ENCODE measurements at regions not wholly inside any gene's neighbourhood (a gene's known extent, or its start where the extent isn't known, plus 50 kb on each side); places are given as distances from the start of the nearest gene placed in this dataset.

DNA sequence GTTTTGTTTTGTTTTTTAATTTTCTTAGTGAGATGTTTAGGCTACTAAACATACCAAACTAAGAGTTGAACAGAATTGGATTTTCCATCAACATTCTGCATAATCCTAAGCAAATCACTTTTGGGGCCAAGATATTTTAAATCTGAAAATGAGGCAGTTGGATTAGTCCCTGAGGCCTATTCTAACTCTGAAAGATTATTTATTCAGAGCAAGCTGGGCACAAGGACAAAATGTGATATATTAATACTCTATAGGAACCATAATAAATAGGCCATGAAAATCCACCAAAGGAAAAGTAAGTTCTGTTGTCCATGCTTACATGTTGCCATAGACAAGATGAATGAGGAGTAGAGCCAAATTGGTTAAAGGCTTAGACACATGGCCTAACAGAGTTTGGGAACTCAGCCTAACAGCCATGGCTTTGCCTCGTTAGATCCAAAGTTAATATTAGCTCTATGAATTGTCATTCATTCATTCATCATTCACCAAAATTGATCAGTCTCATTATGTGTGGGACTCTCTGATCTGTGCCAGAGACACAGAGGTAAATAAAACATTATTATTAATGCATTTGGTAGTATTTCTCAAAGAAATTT is 183.5 kb downstream of the SCG2 start:
- no peak for TF ChIP-seq ZNF337 (CRISPR knock-in tag; IDR thresholded peaks at IDR 0.05; ENCODE audit: borderline replicate concordance, low read depth)
- TF ChIP-seq, protein P1, sequence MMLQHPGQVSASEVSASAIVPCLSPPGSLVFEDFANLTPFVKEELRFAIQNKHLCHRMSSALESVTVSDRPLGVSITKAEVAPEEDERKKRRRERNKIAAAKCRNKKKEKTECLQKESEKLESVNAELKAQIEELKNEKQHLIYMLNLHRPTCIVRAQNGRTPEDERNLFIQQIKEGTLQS (CRISPR knock-in tag; IDR thresholded peaks at IDR 0.05): no peak
- no peak for TF ChIP-seq U2AF1 (optimal IDR thresholded peaks at IDR 0.05; ENCODE audit: low read depth, low read length)
- no peak for TF ChIP-seq HOXA9 (CRISPR knock-in tag; IDR thresholded peaks at IDR 0.05; ENCODE audit: borderline replicate concordance)
- no peak for TF ChIP-seq ZNF564 (CRISPR knock-in tag; IDR thresholded peaks at IDR 0.05)
- TF ChIP-seq, protein P2, sequence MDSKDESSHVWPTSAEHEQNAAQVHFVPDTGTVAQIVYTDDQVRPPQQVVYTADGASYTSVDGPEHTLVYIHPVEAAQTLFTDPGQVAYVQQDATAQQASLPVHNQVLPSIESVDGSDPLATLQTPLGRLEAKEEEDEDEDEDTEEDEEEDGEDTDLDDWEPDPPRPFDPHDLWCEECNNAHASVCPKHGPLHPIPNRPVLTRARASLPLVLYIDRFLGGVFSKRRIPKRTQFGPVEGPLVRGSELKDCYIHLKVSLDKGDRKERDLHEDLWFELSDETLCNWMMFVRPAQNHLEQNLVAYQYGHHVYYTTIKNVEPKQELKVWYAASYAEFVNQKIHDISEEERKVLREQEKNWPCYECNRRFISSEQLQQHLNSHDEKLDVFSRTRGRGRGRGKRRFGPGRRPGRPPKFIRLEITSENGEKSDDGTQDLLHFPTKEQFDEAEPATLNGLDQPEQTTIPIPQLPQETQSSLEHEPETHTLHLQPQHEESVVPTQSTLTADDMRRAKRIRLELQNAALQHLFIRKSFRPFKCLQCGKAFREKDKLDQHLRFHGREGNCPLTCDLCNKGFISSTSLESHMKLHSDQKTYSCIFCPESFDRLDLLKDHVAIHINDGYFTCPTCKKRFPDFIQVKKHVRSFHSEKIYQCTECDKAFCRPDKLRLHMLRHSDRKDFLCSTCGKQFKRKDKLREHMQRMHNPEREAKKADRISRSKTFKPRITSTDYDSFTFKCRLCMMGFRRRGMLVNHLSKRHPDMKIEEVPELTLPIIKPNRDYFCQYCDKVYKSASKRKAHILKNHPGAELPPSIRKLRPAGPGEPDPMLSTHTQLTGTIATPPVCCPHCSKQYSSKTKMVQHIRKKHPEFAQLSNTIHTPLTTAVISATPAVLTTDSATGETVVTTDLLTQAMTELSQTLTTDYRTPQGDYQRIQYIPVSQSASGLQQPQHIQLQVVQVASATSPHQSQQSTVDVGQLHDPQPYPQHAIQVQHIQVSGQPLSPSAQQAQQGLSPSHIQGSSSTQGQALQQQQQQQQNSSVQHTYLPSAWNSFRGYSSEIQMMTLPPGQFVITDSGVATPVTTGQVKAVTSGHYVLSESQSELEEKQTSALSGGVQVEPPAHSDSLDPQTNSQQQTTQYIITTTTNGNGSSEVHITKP (CRISPR knock-in tag; IDR thresholded peaks at IDR 0.05; ENCODE audit: low read depth): no peak
- TF ChIP-seq GLI4 (CRISPR knock-in tag; IDR thresholded peaks at IDR 0.05; ENCODE audit: borderline replicate concordance): no peak
- TF ChIP-seq AGO2 (optimal IDR thresholded peaks at IDR 0.05; ENCODE audit: low read depth, low read length): no peak
- TF ChIP-seq, protein P3, sequence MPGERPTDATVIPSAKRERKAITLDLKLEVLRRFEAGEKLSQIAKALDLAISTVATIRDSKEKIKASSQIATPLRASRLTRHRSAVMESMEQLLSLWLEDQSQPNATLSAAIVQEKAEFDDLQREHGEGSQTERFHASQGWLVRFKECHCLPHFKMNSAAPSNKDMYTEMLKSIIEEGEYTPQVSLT (CRISPR knock-in tag; IDR thresholded peaks at IDR 0.05; ENCODE audit: borderline replicate concordance, low read depth): no peak
- no peak for TF ChIP-seq RAD21 (CRISPR knock-in tag; IDR thresholded peaks at IDR 0.05)
- TF ChIP-seq, protein P4, sequence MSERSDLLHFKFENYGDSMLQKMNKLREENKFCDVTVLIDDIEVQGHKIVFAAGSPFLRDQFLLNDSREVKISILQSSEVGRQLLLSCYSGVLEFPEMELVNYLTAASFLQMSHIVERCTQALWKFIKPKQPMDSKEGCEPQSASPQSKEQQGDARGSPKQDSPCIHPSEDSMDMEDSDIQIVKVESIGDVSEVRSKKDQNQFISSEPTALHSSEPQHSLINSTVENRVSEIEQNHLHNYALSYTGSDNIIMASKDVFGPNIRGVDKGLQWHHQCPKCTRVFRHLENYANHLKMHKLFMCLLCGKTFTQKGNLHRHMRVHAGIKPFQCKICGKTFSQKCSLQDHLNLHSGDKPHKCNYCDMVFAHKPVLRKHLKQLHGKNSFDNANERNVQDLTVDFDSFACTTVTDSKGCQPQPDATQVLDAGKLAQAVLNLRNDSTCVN (CRISPR knock-in tag; IDR thresholded peaks at IDR 0.05; ENCODE audit: borderline replicate concordance): no peak
- no peak for TF ChIP-seq LCORL (IDR thresholded peaks at IDR 0.05)
- no peak for TF ChIP-seq LCORL (CRISPR knock-in tag; IDR thresholded peaks at IDR 0.05)
- TF ChIP-seq, protein P5, sequence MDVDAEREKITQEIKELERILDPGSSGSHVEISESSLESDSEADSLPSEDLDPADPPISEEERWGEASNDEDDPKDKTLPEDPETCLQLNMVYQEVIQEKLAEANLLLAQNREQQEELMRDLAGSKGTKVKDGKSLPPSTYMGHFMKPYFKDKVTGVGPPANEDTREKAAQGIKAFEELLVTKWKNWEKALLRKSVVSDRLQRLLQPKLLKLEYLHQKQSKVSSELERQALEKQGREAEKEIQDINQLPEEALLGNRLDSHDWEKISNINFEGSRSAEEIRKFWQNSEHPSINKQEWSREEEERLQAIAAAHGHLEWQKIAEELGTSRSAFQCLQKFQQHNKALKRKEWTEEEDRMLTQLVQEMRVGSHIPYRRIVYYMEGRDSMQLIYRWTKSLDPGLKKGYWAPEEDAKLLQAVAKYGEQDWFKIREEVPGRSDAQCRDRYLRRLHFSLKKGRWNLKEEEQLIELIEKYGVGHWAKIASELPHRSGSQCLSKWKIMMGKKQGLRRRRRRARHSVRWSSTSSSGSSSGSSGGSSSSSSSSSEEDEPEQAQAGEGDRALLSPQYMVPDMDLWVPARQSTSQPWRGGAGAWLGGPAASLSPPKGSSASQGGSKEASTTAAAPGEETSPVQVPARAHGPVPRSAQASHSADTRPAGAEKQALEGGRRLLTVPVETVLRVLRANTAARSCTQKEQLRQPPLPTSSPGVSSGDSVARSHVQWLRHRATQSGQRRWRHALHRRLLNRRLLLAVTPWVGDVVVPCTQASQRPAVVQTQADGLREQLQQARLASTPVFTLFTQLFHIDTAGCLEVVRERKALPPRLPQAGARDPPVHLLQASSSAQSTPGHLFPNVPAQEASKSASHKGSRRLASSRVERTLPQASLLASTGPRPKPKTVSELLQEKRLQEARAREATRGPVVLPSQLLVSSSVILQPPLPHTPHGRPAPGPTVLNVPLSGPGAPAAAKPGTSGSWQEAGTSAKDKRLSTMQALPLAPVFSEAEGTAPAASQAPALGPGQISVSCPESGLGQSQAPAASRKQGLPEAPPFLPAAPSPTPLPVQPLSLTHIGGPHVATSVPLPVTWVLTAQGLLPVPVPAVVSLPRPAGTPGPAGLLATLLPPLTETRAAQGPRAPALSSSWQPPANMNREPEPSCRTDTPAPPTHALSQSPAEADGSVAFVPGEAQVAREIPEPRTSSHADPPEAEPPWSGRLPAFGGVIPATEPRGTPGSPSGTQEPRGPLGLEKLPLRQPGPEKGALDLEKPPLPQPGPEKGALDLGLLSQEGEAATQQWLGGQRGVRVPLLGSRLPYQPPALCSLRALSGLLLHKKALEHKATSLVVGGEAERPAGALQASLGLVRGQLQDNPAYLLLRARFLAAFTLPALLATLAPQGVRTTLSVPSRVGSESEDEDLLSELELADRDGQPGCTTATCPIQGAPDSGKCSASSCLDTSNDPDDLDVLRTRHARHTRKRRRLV (CRISPR knock-in tag; IDR thresholded peaks at IDR 0.05): no peak
- no peak for TF ChIP-seq RFX1 (IDR thresholded peaks at IDR 0.05)
- 0% methylated on average over 1 of the region's 1 CpG for WGBS (ENCODE audit: low lambda C conversion rate)
- no peaks in the 10 kb centered on the region for H3K9me3 ChIP-seq (ENCODE audit: low read length)
- H3K36me3 ChIP-seq (replicated peaks in 1 of 2; ENCODE audit: control insufficient read depth in 1 of 2, insufficient read depth in 2 of 2, low read length in 2 of 2): no peaks in the 10 kb centered on the region
- DNase-seq (ENCODE audit: low spot score) (no peak), ATAC-seq (no peak), FAIRE-seq (no peak)
- ChIA-PET CTCF (ENCODE audit: low intra/inter-chr PET ratio, low total read pairs) (no interaction called here), POLR2A (no interaction called here)
- BruUV-seq (replicated peaks): no TSS peak
- no peaks in the 10 kb centered on the region for H3K4me1 ChIP-seq (ENCODE audit: insufficient read depth, low read length)
- no peak overlapping the region for H3K4me3 ChIP-seq (replicated peaks in 1 of 3; ENCODE audit: insufficient read depth in 1 of 3, low read depth in 2 of 3, low read length in 3 of 3)
- no peak overlapping the region for H2AFZ ChIP-seq (ENCODE audit: low read length)
- H3K27me3 ChIP-seq (ENCODE audit: control insufficient read depth in 1 of 2, insufficient read depth in 2 of 2, low read length in 2 of 2): no peaks in the 10 kb centered on the region
- no peaks in the 10 kb centered on the region for H4K20me1 ChIP-seq (ENCODE audit: insufficient read depth, low read length)
- in situ Hi-C loops (cut with HindIII; ENCODE audit: extremely low pct_ligation_motif_present, low pct_unique_long_range_greater_than_20kb): no loop called here
- no peak overlapping the region for H3K4me2 ChIP-seq (ENCODE audit: low read depth, low read length)
- H3K9ac ChIP-seq (ENCODE audit: insufficient read depth, low read depth, low read length): no peak overlapping the region
- intact Hi-C loops (cut with micrococcal nuclease; ENCODE audit: unreplicated experiment): no loop called here
- H3K79me2 ChIP-seq (ENCODE audit: insufficient read depth, low read length): no peaks in the 10 kb centered on the region
- no peak overlapping the region for H3K27ac ChIP-seq (ENCODE audit: extremely low read length, insufficient read depth, low read length)

All from HepG2 (cell line).